ENCODE measurements at regions not wholly inside any gene's neighbourhood (a gene's known extent, or its start where the extent isn't known, plus 50 kb on each side); places are given as distances from the start of the nearest gene placed in this dataset.

DNA sequence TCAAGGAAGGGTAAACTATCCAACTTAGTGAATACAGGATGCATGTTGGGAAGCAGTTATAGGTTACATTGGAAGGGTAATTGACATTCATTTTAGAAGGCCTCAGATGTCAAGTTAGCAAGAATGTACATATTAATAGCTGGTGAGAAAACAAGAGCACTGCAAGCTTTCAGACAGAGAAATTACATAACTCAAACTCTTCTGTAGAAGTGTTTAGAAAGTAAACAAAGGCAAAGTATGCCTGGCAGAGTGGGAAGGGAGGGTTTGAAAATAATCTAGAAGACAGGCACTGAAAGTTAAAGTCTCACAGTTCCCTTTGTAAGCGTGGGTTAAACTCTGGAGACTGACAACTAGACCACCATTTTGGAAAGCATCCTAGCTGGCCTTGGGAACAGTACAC, 406.2 kb downstream of the ANKRD50 start:
- H3K9me3 Mint-ChIP-seq (ENCODE audit: unreplicated experiment) = no peaks in the 10 kb centered on the region
- H3K27me3 Mint-ChIP-seq (ENCODE audit: unreplicated experiment) = no peaks in the 10 kb centered on the region
- H3K27ac Mint-ChIP-seq (ENCODE audit: unreplicated experiment) = no peak overlapping the region
- no peak overlapping the region for H3K4me3 Mint-ChIP-seq (ENCODE audit: unreplicated experiment)
- DNase-seq = no peak
- H3K4me1 Mint-ChIP-seq (ENCODE audit: low read depth, unreplicated experiment) = no peaks in the 10 kb centered on the region
- TF ChIP-seq, protein P1, sequence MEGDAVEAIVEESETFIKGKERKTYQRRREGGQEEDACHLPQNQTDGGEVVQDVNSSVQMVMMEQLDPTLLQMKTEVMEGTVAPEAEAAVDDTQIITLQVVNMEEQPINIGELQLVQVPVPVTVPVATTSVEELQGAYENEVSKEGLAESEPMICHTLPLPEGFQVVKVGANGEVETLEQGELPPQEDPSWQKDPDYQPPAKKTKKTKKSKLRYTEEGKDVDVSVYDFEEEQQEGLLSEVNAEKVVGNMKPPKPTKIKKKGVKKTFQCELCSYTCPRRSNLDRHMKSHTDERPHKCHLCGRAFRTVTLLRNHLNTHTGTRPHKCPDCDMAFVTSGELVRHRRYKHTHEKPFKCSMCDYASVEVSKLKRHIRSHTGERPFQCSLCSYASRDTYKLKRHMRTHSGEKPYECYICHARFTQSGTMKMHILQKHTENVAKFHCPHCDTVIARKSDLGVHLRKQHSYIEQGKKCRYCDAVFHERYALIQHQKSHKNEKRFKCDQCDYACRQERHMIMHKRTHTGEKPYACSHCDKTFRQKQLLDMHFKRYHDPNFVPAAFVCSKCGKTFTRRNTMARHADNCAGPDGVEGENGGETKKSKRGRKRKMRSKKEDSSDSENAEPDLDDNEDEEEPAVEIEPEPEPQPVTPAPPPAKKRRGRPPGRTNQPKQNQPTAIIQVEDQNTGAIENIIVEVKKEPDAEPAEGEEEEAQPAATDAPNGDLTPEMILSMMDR (IDR thresholded peaks at IDR 0.05; ENCODE audit: partially characterized antibody, unreplicated experiment) = no peak
- no peaks in the 10 kb centered on the region for H3K36me3 Mint-ChIP-seq (ENCODE audit: unreplicated experiment)

DNA sequence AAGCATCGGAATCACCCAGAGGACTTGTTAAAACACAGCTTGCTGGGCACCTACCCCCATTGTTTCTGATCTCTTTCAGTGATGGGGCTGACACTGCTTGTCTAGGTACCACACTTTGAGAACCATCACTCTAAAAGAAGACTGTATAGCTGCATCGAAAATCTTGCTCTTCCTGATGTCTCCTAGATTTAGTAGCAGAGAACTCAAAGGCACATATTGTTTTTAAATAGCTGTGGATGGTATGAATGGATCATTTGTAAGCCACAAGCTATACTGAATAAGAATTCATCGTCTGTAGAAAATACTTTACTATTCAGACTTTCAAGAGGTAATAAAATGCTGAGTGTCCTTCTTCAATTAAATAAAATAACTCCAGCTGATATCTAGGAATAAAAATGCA, 405.4 kb downstream of the ANKRD50 start:
- no peak for DNase-seq
- no peaks in the 10 kb centered on the region for H3K36me3 Mint-ChIP-seq (ENCODE audit: unreplicated experiment)
- H3K4me3 Mint-ChIP-seq (ENCODE audit: unreplicated experiment) = no peak overlapping the region

DNA sequence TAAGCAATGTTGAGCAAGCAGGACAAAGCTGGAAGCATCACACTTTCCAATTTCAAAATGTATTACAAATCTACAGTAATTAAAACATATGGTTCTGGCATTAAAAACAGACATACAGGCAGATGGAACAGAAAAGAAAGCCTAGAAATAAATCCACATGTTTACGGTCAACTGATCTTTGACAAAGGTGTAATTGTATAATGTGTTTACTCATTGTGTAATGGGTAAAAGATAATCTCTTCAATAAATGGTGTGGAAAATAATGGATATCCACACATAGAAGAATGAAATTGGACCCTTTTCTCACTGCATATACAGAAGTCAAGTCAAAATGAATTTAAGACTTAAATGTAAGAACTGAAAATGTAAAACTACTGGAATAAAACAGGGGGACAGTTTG, 394.2 kb downstream of the ANKRD50 start:
- no peak for DNase-seq
- Mint-ChIP-seq H3K4me3 (ENCODE audit: unreplicated experiment) (no peak overlapping the region), H3K4me1 (ENCODE audit: low read depth, unreplicated experiment) (peaks cover 3% of the 10 kb centered on the region), H3K27me3 (ENCODE audit: unreplicated experiment) (no peaks in the 10 kb centered on the region), H3K9me3 (ENCODE audit: unreplicated experiment) (no peaks in the 10 kb centered on the region), H3K36me3 (ENCODE audit: unreplicated experiment) (no peaks in the 10 kb centered on the region), H3K27ac (ENCODE audit: unreplicated experiment) (no peak overlapping the region)
- TF ChIP-seq, protein P1 (IDR thresholded peaks at IDR 0.05; ENCODE audit: partially characterized antibody, unreplicated experiment) = no peak

More for the DNA sequence above, 405.4 kb downstream of the ANKRD50 start:
- Mint-ChIP-seq H3K9me3 (ENCODE audit: unreplicated experiment) (no peaks in the 10 kb centered on the region), H3K4me1 (ENCODE audit: low read depth, unreplicated experiment) (no peaks in the 10 kb centered on the region), H3K27me3 (ENCODE audit: unreplicated experiment) (no peaks in the 10 kb centered on the region), H3K27ac (ENCODE audit: unreplicated experiment) (no peak overlapping the region)
- TF ChIP-seq, protein P1 (IDR thresholded peaks at IDR 0.05; ENCODE audit: partially characterized antibody, unreplicated experiment) = no peak

DNA sequence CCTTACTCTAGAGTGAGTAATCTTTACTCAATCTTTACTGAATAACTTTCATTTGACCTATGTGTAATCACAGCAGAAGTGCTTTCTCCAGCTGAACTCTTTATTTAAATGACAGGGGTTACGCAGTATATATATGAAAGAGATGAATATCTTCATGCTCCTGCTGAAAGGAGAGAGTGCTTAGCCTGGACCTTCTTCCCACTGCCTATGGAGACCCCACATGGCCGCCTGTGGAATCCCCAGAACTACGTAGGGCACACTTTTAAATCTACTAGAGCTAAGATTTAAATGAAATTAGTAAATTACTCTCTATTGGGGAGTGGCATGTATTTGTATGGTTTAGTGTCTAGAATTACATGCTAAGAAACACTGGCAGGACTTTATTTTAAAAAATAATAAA, 391.2 kb downstream of the ANKRD50 start:
- Mint-ChIP-seq H3K9me3 (ENCODE audit: unreplicated experiment) (no peaks in the 10 kb centered on the region), H3K27me3 (ENCODE audit: unreplicated experiment) (no peaks in the 10 kb centered on the region), H3K4me1 (ENCODE audit: low read depth, unreplicated experiment) (peaks cover 3% of the 10 kb centered on the region), H3K36me3 (ENCODE audit: unreplicated experiment) (no peaks in the 10 kb centered on the region), H3K4me3 (ENCODE audit: unreplicated experiment) (no peak overlapping the region), H3K27ac (ENCODE audit: unreplicated experiment) (no peak overlapping the region)
- no peak for DNase-seq
- TF ChIP-seq, protein P1 (IDR thresholded peaks at IDR 0.05; ENCODE audit: partially characterized antibody, unreplicated experiment) = no peak

DNA sequence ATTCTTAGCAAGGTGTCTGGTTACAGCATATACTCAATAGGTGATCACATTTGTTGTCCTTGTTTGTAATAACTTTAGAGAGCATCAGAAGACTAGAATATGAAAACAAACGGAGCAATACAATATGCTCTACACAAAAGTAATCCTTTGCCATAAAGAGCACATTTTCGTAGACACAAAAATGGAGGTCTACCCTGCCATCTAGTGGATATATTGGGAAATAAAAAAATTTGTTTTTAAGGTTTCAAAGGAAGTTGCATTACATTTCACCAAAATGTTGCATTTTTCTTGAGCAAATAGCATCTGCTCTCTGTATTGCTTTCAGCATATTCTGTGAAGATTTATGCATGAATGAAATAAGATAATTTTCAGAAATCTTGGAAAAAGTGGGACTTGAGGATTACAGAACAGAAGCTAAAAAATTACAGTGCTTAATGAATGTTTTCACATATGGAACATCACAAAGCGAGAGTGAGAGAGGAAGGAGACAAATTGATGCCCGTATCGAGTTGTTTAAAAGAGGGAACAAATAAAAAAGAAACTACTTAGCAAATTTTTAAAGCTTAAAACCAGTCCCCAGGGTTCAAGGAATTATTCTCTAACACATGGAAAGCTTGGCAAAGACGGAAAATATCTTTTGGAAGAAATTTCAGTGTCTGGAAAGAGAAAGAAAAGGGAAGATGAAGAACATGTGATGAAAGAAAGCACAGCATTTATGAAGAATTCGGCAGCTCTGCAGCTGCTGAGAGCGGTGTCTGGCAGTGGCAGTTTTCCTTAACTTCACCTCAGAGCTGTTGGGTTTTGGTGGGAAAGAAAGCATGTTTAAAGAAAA, 390.1 kb downstream of the ANKRD50 start:
- TF ChIP-seq, protein P1 (IDR thresholded peaks at IDR 0.05; ENCODE audit: partially characterized antibody, unreplicated experiment) = peak; percentile 88
- Mint-ChIP-seq H3K4me1 (ENCODE audit: low read depth, unreplicated experiment) (peaks cover 3% of the 10 kb centered on the region), H3K4me3 (ENCODE audit: unreplicated experiment) (no peak overlapping the region), H3K36me3 (ENCODE audit: unreplicated experiment) (no peaks in the 10 kb centered on the region), H3K27ac (ENCODE audit: unreplicated experiment) (no peak overlapping the region), H3K9me3 (ENCODE audit: unreplicated experiment) (no peaks in the 10 kb centered on the region), H3K27me3 (ENCODE audit: unreplicated experiment) (no peaks in the 10 kb centered on the region)
- no peak for DNase-seq

All from glutamatergic neuron (in vitro differentiated cells).